GM12891 (cell line): ENCODE measurements at regions not wholly inside any gene's neighbourhood (a gene's known extent, or its start where the extent isn't known, plus 50 kb on each side); places are given as distances from the start of the nearest gene placed in this dataset.

Experiments
- DNase-seq: peaks from one replicate; pipeline ENCODE4 v3.0.0; 2011; ENCODE audit warnings: low spot score; ENCODE audit not compliant: insufficient read length
- FAIRE-seq: peaks from 2 replicates; lab custom pipeline; 2011; peaks lifted over from hg19 to GRCh38; lab: Jason Lieb, UNC
- PAX5 ChIP-seq: IDR thresholded peaks from 2 replicates; pipeline ENCODE4 v1.6.1; 2011; ENCODE audit warnings: low read length, moderate library complexity, mild to moderate bottlenecking; ENCODE audit not compliant: insufficient read depth, severe bottlenecking
- POLR2A ChIP-seq: IDR thresholded peaks from 2 replicates; pipeline ENCODE4 v1.6.1; 2011; ENCODE audit warnings: low read depth, low read length, control low read depth
- POLR2AphosphoS5 ChIP-seq: IDR thresholded peaks from 2 replicates; pipeline ENCODE4 v1.6.1; 2011; ENCODE audit warnings: low read depth, low read length, control low read depth
- POU2F2 ChIP-seq: IDR thresholded peaks from 2 replicates; pipeline ENCODE4 v1.6.1; 2011; ENCODE audit warnings: low read depth, mild to moderate bottlenecking, control low read depth, low read length, moderate library complexity
- SPI1 ChIP-seq: IDR thresholded peaks from 2 replicates; pipeline ENCODE4 v1.6.1; 2011; ENCODE audit warnings: low read depth, low read length, control low read depth
- TAF1 ChIP-seq: IDR thresholded peaks from 2 replicates; pipeline ENCODE4 v1.6.1; 2011; ENCODE audit warnings: low read depth, low read length, control low read depth

DNA sequence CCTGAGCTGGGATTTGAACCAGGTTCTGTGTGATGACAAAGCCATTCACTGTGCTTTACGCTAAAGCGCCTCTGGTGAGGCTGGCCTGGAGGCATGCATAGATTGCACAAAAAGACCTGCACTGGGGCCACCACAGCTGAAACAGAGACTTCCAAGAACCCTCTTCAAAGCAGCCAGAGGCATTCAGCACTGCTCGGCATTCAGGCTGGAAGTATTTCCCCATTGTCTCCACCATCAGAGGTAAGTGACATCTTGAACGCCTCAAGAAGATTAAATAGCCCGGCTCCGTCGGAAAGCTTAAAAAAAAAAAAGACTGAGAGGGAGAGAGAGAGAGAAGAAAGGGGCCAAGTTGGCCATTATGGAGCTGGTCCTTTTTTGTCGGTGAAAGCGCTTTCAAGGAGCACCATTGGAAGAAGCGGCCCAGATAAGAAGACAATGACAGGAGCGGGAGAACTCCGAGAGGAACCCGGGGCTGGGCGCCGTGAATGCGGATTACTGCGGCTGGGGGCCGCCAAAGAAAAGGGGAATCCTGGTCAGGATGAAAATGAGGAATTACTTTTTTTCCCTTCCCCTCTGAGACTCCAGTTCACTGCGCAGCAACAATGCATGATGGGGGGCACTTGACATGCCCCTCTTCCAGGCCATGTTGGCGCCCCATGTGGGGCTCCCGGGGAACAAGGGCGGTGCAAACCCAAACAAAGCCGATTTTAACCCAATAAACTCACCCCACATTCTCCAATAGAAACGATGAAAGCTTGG, 228.3 kb downstream of the MYCN start:
- TF ChIP-seq PAX5 (no peak), POU2F2 (no peak), SPI1 (no peak), POLR2A (no peak), POLR2AphosphoS5 (no peak), TAF1 (no peak)
- FAIRE-seq, result no peak
- no peak for DNase-seq

GRCh38 chr2:16167870-16168426, 227.6 kb downstream of the MYCN start:
- TF ChIP-seq SPI1, result no peak
- TF ChIP-seq POLR2AphosphoS5, result no peak
- TF ChIP-seq PAX5, result no peak
- TF ChIP-seq TAF1, result no peak
- TF ChIP-seq POU2F2, result no peak
- TF ChIP-seq POLR2A, result no peak
- no peak for DNase-seq
- FAIRE-seq, result no peak

- FAIRE-seq, result no peak
- DNase-seq, result no peak
- TF ChIP-seq SPI1, result no peak
- TF ChIP-seq TAF1, result no peak
- no peak for TF ChIP-seq POLR2AphosphoS5
- no peak for TF ChIP-seq POLR2A
- no peak for TF ChIP-seq PAX5
- TF ChIP-seq POU2F2, result no peak
Measured at GRCh38 chr2:16167451-16167861, 227.1 kb downstream of the MYCN start.

DNA sequence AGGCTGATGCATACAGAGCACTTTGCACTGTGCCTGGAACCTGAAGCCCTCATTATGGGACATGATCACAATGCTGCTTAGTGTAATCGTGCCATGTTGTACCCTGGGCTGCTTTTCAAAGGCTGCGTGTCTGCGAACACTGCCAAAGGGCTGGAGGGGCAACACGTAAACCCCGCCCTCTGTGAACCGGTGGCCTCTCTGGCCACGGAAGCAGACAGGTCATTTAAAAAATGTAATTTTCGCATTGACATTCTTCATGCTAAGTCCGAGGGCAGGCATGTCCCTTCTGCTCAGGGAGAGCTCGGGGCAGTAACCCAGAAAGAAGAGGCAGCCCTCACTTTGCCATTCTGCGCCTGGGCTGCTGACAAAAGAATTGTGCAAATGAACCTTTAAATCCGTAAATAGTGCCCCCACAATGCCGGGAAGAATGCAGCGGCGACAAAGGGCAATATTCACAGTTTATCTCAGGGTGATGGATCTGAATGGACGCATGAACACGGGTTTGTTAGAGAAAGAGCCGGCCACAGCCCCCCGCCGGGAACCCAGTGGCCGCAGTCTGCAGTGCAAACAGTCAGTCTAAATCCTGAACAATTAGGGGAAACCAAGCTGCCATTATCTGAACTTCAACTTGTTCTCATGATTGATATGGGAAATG, 226.1 kb downstream of the MYCN start:
- FAIRE-seq (no peak), DNase-seq (no peak)
- TF ChIP-seq TAF1 (no peak), POLR2AphosphoS5 (no peak), PAX5 (no peak), POU2F2 (no peak), SPI1 (no peak), POLR2A (no peak)

- no peak for TF ChIP-seq POLR2AphosphoS5
- DNase-seq, result no peak
- no peak for FAIRE-seq
Measured at GRCh38 chr2:16165518-16166326, 225.4 kb downstream of the MYCN start.

DNA sequence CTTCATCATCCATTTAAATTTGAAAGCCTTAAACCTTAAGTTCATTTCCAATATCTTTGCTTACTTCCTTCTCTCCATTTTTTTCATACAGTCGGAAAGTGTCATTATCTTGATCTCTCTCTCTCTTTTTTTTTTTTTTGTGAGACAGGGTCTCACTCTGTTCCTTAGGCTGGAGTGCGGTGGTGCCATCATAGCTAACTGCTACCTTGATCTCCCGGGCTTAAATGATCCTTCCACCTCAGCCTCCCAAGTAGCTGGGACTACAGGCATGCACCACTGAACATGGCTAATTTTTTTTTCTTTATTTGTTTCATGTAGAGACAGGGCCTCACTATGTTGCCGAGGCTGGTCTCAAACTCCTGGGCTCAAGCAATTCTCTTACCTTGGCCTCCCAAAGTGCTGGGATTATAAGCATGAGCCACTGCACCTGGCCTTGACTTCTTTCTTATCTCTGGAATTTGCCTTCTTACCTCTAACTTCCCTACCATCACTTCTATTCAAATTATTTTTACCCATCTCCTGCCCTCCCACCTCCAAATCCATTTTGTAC, 222.2 kb downstream of the MYCN start:
- DNase-seq (no peak), FAIRE-seq (no peak)
- TF ChIP-seq TAF1 (no peak), POLR2AphosphoS5 (no peak), POLR2A (no peak), PAX5 (no peak), POU2F2 (no peak), SPI1 (no peak)

DNA sequence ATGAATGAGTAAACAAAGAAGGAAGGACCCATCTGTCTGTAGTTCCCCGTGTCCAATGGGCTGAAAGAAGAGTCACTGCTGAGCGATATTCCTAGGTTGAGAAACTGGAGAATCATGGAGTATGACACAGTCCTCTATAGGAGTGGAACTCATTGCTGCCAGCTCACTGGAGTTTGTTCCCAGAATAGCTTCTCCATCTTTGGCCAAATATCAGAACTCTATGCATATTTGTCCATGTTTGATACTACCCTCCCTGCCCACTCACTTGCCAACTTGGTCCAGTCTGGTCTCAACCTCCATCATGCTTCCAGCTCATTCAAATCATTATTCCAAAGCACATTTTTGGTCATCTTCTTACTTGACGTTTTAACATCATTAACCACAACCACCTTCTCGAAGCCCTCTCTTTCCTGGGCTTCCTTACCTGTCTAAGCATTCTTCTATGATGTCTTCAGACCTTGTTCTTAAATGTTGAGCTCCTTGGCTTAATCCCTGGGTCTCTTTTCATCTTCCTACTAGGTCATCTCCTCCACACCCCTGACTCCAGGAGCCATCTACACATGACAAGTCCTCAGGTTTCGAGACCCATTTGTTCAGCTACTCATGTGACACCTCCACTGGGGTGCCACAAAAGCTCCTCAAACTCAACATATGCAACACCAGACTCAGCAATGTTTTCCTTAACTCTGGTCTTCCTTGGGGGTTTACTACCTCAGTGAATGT, 221.6 kb downstream of the MYCN start:
- DNase-seq, result no peak
- no peak for FAIRE-seq
- TF ChIP-seq TAF1 (no peak), SPI1 (no peak), POU2F2 (no peak), POLR2A (no peak), POLR2AphosphoS5 (no peak), PAX5 (no peak)

DNA sequence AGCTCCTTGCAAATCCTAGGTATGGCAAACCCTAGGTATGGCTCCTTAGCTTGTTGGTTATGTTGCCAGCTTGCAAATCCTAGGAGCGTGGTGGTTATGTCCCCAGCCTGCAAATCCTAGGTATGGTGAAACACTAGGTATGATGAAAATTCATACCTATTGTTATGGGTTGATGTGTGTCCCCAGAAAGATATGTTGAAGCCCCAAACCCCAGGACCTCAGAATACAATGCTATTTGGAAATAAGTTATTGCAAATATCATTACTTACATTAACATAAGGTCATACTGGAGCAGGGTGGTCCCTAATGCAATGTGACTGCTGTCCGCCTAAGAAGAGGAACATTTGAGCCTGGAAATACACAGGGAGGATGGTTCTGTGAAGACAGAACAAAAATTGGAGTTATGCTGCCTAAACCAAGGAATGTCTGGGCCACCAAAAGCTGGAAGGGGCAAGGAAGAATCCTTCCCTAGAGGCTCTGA, 220.8 kb downstream of the MYCN start:
- DNase-seq (no peak), FAIRE-seq (no peak)
- TF ChIP-seq SPI1 (no peak), POU2F2 (no peak), PAX5 (no peak), POLR2AphosphoS5 (no peak), TAF1 (no peak)

DNA sequence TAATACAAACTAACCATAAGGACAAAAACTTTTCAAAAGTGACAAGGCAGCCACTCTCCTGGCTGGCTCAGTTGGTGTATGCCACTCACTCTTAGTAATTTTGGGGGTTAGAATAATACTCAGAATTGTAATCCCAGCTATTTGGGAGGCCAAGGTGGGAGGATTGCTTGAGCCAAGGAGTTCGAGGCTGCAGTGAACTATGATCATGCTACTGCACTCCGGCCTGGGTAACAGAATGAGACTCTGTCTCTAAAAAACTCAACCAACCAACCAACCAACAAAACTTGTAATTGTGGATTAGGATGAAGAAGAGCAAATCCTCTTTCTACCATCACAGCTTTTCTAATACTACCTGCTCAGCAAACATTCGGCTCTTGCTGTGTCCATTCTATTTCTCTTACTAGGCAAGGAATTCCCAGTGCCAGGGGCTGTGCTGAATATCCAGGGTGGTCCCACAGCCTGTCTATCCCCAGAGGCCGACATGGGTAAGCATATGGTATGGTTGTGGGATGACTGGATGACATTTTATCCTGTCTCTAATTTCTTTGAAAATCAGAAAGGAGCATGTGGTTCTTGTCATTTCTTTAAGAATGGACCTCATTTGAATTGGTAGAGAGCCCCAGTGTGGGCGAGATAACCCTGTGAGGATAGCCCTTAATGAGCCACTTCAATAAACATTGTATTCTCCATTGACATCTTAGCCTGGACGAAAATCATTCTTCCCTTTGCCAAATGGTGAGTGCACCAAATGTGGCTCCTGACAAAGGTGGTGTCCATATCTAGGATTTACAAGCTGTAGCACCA, 220.1 kb downstream of the MYCN start:
- FAIRE-seq, result no peak
- DNase-seq, result no peak
- no peak for TF ChIP-seq TAF1
- no peak for TF ChIP-seq POLR2A
- no peak for TF ChIP-seq PAX5
- no peak for TF ChIP-seq POU2F2
- no peak for TF ChIP-seq POLR2AphosphoS5
- no peak for TF ChIP-seq SPI1
